GOT3 (cell line): ENCODE measurements at regions not wholly inside any gene's neighbourhood (a gene's known extent, or its start where the extent isn't known, plus 50 kb on each side); places are given as distances from the start of the nearest gene placed in this dataset.
"Not testable (repeated sequence)": the region's sequence is repeated elsewhere in the genome, so short reads cannot be mapped to it uniquely, and the experiment has no call there.

Experiments used
- DNase-seq: peaks from one replicate; lab custom pipeline; 2025; ENCODE audit warnings: mixed read lengths; lab: John Stamatoyannopoulos, UW

DNA sequence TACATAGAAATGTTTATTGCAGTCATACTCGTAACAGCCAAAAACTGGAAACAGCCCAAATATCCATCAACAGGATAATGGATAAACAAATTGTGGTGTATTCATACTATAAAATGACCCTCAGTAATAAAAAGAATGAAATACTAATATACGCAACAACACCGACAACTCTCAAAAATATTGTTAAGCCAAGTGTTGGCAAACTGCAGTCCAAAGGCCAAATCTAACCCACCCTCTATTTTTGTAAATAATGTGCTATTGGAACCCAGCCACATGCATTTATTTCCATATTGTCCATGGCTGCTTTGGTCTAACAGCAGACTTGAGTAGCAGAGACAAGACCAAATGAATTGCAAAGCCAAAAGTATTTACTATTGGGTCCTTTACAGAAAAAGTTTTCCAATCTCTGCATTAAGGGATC is 151.0 kb downstream of the MREG start:
- no peak for DNase-seq

DNA sequence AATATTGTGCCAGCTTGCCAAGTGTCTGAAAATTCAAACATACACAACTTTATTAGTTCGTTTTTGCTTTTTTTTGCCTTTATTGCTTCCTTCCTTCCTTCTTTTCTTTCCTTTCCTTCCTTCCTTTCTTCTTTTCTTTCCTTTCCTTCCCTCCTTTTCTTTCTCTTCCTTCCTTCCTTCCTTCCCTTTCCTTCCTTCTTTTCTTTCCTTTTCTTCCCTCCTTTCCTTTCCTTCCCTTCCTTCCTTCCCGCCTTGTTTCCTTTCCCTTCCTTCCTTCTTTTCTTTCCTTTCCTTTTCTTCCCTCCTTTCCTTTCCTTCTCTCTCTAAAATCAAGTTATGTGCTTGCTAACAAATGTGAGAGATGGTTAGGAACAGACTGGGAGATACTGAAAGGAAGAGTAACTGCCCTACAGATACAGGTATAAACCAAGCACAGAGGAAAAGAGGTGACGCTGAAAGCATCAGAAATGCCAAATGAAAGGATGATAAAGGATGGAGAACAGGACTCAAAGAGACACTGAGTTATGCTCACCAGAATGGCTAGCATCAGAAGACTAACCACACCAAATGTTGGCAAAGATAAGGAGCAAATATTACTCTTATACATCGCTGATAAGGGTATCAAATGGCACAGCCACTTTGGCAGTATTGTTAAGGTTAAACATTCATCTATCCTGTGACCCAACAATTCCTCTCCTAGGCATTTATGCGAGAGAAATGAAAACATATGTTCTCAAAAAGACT is 151.6 kb downstream of the MREG start:
- DNase-seq = no peak

DNA sequence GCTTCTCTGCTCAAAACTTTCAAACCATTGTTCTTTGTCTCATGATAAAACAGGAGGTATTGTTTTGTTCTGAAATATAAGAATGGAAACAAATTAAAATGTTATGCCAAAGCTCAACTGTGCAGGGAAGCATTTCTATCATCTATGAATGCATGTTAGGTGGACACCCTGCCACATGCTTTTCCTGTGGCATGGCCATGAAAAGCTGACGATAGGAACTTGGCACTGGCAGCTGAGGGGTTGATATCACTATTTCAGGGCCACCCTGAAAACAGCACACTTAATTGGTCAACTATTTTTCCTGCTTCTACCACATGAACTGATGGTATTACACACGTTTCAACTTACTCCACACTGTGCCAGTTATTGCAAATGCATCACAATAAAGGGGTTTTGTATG is 157.3 kb downstream of the MREG start:
- DNase-seq = no peak

DNA sequence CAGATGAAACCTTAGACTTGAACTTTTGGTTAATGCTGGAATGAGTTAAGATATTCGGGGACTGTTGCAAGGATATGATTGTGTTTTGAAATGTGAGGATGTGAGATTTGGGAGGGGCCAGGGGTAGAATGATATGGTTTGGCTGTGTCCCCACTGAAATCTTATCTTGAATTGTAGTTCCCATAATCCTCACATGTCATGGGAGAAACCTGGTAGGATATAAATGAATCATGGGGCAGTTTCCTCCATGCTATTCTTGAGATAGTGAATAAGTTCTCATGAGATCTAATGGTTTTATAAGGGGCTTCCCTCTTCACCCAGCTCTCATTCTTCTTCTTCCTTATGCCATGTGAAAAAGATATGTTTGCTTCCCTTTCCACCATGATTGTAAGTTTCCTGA is 158.0 kb downstream of the MREG start:
- DNase-seq = not testable (repeated sequence)

DNA sequence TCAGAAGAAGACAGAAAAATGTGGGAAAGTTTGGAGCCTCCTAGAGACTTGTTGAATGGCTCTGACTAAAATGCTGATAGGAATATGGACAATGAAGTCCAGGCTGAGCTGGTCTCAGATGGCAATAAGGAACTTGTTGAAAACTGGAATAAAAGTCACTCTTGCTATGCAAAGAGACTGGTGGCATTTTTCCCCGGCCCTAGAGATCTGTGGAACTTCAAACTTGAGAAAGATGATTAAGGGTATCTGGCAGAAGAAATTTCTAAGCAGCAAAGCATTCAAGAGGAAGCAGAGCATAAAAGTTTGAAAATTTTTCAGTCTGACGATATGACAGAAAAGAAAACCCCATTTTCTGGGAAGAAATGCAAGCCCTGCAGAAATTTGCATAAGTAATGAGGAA is 159.3 kb downstream of the MREG start:
- no peak for DNase-seq

DNA sequence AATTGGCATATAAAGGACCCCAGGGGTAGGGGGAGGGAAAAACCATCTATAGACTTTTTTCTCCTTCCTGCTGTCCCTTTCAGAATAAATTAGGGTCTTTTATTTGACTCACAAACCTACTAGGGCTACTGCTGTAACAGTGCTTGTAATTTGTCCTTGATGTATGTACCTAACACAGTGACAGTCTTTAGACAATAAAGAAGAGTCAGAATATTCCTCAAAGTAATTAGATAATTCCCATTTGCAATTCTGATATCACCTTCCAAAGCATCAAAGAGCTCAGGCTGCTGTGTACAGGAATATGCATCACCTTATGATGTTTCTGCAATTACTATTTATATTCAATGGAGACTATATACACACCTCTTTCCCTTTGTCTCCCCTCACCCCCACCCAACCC is 161.7 kb downstream of the MREG start:
- no peak for DNase-seq

DNA sequence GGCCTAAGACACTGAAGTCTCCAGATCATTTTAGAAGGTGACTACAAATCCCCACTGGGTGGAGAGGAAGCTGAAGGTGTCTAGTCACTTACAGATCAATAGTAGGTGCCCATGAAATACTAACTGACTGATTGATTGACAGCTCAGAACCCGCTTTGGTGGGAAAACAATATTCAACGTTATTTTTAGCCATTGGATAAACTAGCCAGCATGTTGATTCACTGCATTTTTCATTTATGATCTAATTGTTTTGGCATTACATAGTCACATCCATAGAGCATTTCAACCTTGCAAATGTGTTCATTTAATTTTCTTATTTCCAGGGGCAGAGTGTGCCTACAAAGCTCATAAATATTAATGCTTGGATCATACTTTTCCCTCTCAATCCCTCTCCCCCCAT is 162.3 kb downstream of the MREG start:
- no peak for DNase-seq

DNA sequence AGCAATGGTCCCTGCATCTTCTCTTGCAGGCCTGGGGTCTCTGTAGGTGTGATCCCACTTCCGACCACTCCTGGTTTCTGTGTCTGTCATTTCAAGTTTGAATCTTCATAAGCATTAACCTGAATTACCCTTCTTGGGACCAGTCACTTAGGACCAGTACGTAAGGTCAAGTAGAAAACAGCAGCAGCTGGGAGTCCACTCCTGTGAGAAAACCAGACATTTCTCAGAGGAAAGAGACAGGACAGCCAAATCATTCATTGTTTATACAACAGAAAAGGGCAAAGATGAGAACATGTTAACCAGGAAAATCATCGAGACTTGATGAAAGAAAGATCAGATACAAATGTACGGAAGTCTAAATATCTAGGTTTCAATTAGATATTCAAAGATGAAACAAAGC is 163.0 kb downstream of the MREG start:
- no peak for DNase-seq

DNA sequence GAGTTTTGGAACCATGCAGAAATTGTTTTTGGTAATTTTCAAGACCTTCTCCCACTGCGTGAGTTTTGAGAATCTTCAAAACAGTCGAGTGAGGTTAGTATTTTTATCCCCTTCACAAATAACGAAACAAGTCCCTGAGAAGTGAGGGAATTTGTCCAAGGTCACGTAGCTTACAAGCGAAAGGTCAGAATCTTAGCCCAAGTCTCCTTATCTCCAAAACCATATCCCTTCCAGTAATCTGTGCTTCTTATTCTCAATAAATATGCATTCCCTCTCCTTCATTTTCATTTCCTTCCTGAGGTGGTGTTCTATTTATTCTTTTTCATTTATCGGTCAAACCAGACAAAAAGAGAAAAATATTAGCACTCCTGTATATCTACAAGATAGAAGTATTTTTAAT is 163.6 kb downstream of the MREG start:
- DNase-seq = no peak

DNA sequence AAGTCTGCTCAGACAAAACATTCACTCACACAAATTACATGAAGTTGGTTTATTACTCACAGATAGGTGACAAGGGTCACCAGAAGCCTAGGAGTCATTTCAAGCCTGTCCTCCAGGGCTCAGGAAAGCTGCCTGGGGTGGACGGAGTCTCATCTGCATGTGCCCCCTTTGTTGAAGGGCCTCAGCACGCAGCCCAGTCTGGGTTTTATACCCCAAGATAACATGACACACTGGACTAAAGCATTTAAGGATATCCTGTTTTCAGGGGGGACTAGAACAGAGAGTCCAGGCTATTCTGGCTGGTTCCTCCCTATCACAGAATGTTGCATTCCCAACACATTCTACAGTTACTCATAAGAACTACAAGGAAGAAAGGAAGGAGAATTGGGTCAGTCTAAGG is 164.7 kb downstream of the MREG start:
- DNase-seq = no peak

DNA sequence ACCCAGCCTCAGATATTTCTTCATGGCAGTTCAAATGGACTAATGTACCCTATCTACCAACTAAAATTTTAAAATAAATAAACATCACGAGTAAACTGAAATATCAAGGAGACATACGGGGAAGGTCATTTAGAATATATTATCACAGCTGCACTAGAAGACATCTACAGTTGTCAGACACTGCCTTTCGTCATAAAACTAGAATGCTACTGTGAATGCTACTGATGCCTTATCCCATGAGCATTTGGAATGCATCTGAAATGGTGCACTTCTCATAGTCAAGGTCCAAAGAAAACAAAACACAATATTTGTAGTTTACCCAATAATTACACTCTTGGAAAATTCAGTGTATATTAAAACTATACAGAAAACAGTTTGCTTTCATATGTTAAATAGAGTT is 165.2 kb downstream of the MREG start:
- no peak for DNase-seq

DNA sequence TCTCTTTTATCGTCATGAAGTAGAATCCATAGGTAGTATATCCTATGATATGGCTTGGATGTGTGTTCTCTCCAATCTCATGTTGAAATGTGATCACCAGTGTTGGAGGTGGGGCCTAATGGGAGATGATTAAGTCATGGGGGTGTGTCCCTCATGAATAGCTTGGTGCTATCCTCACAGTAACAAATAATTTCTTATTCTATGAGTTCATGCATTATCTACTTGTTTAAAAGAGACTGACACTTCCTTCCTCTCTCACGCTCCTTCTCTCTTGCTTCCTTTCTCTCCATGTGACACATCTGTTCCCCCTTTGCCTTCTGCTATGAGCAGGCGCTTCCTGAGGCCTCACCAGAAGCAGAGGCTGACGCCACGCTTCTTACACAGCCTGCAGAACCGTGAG is 165.6 kb downstream of the MREG start:
- DNase-seq = no peak

DNA sequence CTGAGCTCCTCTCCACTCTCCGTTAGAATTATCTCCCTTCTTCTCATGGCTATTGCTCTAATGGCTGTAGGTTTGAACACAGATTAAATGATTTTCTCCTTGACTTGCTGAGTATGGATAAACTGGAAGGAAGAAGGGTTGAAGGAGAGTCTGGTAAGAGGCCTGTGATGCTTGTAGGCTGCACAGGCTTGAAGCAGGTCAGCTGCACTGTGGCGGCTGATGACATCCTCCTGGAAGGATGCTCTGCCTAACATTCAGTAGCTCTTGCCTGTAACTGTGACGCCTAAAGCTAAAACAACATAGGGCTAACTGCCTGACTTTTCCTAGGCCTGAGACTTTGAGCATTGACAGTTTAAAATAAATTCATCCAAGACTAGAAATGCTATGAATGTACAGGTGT is 166.3 kb downstream of the MREG start:
- DNase-seq = no peak

DNA sequence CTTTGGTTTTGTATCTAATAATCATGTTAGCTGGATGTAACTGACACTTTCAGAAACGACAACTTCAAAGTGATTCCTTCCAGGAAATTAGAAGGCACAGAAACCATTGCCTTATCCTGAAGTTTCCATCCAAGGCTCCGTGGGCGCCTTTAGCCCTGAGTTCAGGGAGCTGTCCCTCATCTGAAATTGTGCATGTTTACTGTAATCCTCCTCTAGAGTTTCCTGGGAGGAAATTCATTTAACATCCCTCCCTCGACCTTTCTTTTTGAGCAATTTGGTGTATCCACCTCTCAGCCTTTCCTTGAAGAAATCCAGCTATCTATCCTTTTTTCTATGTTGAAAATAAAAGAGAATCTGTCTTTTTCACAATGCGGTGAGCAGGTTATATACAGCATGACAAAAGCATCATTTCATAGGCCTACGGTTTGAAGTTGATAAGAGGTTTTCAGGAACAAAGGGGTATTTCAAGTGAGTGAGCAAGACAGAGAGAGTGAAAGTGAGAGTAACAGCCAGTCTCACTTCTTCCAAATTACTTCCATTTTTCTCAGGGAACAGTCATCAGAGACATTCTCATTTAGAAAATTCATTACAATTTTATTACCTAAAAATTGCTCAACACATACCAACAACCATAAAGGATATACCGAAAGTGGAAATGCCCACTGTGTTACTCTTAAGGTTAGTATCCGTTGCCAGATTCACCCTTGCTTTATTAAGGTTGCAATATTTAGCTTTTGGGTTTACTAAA is 167.3 kb downstream of the MREG start:
- no peak for DNase-seq

DNA sequence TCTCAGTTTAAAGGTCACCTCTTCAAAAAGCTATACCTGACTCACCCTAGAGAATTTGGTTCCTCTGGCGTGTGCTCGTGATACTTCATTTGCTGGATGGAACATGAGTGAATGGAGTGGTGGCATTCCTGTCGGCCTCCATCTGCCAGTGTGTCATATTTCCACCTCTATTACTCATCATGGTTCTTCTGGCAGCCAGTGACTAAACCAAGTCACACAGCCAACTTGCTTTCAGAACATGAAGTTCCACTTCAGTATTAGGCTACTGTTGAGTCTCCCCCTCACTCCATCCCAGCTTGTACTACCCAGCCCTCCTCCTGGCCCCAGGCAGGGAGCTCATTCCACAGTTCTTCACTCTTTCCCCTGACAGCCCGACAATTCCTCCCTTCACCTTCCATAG is 169.8 kb downstream of the MREG start:
- peak; percentile 6 for DNase-seq

DNA sequence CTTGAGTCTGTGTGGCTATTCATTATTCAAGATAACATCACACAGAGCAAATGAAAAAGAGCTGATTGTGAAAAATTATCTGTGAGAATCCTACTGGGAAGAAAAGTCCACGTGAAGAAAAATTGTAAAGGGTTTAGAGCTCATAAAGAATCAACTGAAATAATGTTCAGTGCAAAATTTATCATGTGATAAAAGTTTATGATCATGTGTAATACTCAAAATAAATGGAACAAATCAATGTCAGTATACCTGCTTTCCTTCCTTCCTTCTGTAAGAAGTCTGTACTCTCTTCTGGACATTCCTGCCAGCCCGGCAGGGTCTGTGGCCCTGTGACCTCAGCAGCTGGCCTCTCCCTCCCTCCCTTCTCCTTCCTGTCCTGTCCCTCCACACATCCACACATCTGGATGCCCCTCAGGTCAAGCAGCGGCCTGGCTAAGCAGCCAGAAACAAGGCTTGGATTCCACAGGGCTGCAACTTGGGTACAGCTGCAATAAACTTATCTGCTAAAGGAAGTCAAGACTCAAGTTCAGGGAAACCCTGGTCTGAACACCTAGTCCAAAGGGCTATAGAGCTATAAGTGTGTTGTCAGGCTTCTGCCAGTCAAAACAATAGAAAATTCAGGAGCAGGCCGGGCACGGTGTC is 172.1 kb downstream of the MREG start:
- no peak for DNase-seq

DNA sequence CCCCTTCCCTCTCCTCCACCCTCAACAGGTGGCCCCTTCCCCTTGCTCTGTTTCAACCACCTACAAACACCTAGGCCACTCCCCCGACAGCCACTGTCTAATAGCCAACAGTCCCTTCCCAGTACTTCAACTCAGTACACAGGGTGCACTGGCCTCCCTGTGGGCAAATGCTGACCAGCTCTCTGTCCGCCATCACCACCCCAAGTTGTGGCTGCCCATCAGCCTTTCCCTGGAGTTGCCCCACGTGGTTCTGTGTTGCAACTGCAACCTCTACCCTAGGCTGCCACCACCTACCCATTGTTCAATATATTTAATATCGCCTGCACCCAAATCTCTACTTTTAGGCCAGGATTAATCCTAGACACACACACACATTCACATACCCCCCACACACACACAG is 173.5 kb downstream of the MREG start:
- no peak for DNase-seq

DNA sequence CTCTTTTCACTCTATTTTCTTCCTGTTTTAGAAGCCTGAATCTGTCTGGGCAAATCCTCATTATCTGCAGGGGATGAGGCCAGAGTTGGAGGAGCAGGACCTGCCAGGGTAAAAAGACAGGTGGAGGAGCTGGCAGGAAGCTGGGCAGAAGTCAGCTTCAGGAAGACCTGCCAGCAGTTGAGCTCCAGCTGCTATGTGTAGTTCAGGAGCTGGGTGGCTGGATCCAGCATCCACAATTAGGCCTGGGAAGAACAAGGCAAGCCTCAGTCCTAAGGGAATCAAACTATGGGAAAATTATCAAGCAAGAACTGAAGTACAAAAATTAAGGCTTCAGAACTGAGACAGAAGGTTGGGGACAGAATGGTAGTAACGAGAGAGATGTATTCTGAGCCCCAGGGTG is 174.0 kb downstream of the MREG start:
- DNase-seq = no peak

DNA sequence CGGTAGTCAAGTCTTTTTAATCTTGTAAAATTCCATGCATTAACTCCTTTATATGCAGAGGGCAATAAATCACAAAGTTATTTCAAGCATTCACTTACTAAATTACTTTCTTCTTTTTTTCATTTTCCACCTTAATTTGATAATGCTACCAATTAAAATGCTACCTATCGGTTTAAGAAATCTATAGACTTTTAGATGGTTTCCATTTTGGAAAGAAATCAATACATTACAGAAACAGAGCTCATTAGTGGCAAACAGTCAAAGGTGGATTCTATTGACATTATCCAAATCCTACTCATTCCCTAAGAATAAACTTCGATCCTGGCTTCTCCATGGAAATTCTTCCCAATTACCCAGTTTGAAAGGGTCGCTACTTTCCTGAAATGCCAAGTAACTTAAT is 176.5 kb downstream of the MREG start:
- DNase-seq = no peak

DNA sequence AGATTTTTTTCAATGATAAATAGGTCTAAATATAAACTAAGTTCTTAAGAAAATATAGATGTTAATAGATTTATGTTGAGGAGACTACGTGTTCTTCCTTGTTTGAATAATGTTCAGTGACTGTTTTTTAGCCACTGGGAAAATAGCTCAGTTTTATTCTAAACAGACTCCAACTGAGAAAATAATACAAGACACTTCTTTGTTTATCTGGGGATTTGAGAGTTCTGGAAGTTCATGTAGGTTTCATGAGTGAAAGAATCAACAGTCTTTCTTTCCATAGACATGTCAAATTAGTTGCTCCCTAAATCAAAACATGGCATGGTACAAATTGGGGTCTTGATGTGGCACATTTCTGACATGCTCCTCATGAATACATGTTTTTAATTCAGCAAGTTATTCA is 177.7 kb downstream of the MREG start:
- DNase-seq = no peak

DNA sequence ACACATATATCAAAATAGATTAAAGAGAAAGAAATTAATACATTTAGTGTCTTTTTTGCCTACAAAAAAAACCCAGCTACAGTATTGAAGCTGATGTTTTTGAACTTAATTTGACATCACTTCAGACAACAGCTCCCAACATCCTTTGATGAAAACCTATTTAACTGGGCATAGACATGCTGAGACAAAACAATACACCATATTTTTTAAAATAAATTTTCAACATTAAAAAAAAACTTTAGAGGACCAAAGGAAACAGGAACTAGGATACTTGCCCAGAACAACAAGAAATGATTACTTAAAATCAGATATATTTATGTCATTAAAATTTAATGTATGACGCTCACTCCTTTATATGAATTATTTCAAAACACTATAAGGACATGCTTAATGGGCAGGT is 178.1 kb downstream of the MREG start:
- no peak for DNase-seq

DNA sequence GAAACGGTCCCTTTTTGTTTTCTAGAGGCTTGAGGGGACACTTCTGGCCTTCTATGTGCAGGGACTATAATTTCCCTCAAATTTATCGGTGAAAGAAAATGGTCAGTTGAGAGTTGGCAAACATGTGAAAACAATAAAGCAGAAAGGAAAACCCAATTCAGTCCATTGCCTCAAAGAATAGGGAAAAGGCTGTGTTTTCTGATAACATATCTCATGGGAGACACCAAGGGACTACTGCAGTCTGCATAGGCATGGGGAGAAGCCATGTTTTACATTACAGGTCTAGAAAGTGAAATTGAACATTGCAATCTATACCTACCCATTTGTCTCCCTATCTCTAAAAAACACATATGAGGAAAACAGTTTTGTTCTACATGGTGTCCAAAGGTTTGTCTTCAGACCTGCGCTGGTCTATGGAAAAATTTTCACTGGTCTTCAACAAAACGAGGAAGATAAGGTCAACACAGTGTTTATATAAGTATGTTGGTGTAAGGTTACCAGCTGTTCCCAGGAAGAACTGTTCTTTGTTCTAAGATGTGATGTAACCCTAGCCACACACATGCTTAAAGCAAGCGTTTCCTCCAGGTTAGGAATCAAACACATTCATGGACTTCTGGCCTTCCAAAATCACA is 179.7 kb downstream of the MREG start:
- DNase-seq = no peak

DNA sequence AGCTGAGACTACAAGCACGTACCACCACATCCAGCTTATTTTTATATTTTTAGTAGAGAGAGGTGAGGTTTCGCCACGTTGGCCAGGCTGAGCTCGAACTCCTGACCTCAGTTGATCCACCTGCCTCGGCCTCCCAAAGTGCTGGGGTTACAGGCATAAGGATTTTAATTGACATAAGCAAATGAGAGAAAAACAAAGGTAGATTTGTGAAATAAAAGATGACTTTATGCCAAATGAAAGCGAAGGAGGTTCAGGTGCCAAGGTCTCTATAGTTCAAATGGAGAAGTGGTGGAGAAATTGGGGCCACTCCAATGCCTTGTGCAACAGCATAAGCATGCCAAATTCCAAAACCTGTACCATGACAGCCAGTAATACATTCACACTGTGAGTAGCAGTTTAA is 180.6 kb downstream of the MREG start:
- no peak for DNase-seq
